IMR-90 (cell line): ENCODE measurements at regions not wholly inside any gene's neighbourhood (a gene's known extent, or its start where the extent isn't known, plus 50 kb on each side); places are given as distances from the start of the nearest gene placed in this dataset.

Experiments
- BHLHE40 ChIP-seq: fragments of 150-350 bp; IDR thresholded peaks from 2 replicates; pipeline ENCODE4 v1.6.1; 2016; ENCODE audit warnings: mild to moderate bottlenecking, low read depth, low read length
- CHD1 ChIP-seq: IDR thresholded peaks from 2 replicates; pipeline ENCODE4 v1.6.1; 2012; ENCODE audit warnings: low read depth, low read length, improper control_type of control experiment
- ELK1 ChIP-seq: fragments of 150-350 bp; IDR thresholded peaks from 2 replicates; pipeline ENCODE4 v1.6.1; 2016; ENCODE audit warnings: low read depth, mild to moderate bottlenecking, low read length, moderate library complexity, borderline replicate concordance
- FOS ChIP-seq: fragments of 150-350 bp; IDR thresholded peaks from 2 replicates; pipeline ENCODE4 v1.6.1; 2016; ENCODE audit warnings: low read depth, low read length
- MAFK ChIP-seq: IDR thresholded peaks from 2 replicates; pipeline ENCODE4 v1.6.1; 2012; ENCODE audit warnings: low read depth, low read length, improper control_type of control experiment
- MAZ ChIP-seq: IDR thresholded peaks from 2 replicates; pipeline ENCODE4 v1.6.1; 2012; ENCODE audit warnings: low read depth, mild to moderate bottlenecking, low read length, improper control_type of control experiment, moderate library complexity, borderline replicate concordance
- MXI1 ChIP-seq: IDR thresholded peaks from 2 replicates; pipeline ENCODE4 v1.6.1; 2012; ENCODE audit warnings: low read depth, mild to moderate bottlenecking, low read length, moderate library complexity, borderline replicate concordance
- POLR2A ChIP-seq: IDR thresholded peaks from 2 replicates; pipeline ENCODE4 v1.6.1; 2012; ENCODE audit warnings: mild to moderate bottlenecking, low read depth, low read length
- RAD21 ChIP-seq: IDR thresholded peaks from 2 replicates; pipeline ENCODE4 v1.6.1; 2012; ENCODE audit warnings: low read length, improper control_type of control experiment
- RCOR1 ChIP-seq: IDR thresholded peaks from 2 replicates; pipeline ENCODE4 v1.6.1; 2012; ENCODE audit warnings: mild to moderate bottlenecking, low read length, improper control_type of control experiment; ENCODE audit not compliant: insufficient replicate concordance
- RFX5 ChIP-seq: IDR thresholded peaks from 2 replicates; pipeline ENCODE4 v1.8.0; 2012; ENCODE audit warnings: low read depth, mild to moderate bottlenecking, low read length, moderate library complexity
- SMC3 ChIP-seq: fragments of 150-350 bp; IDR thresholded peaks from 2 replicates; pipeline ENCODE4 v1.6.1; 2016; ENCODE audit warnings: low read depth, mild to moderate bottlenecking, antibody characterized with exemption, low read length, moderate library complexity
- TF ChIP-seq, protein P1 (sequence below): conservative IDR thresholded peaks from 2 replicates; pipeline ENCODE4 v1.5.1; 2012; ENCODE audit warnings: mild to moderate bottlenecking, low read depth, low read length, improper control_type of control experiment

- TF ChIP-seq, protein P1, sequence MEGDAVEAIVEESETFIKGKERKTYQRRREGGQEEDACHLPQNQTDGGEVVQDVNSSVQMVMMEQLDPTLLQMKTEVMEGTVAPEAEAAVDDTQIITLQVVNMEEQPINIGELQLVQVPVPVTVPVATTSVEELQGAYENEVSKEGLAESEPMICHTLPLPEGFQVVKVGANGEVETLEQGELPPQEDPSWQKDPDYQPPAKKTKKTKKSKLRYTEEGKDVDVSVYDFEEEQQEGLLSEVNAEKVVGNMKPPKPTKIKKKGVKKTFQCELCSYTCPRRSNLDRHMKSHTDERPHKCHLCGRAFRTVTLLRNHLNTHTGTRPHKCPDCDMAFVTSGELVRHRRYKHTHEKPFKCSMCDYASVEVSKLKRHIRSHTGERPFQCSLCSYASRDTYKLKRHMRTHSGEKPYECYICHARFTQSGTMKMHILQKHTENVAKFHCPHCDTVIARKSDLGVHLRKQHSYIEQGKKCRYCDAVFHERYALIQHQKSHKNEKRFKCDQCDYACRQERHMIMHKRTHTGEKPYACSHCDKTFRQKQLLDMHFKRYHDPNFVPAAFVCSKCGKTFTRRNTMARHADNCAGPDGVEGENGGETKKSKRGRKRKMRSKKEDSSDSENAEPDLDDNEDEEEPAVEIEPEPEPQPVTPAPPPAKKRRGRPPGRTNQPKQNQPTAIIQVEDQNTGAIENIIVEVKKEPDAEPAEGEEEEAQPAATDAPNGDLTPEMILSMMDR: no peak
- no peak for TF ChIP-seq RAD21
- TF ChIP-seq ELK1: no peak
- TF ChIP-seq BHLHE40: no peak
- TF ChIP-seq MXI1: no peak
- no peak for TF ChIP-seq POLR2A
- no peak for TF ChIP-seq RCOR1
- no peak for TF ChIP-seq RFX5
- no peak for TF ChIP-seq MAFK
- TF ChIP-seq SMC3: no peak
- no peak for TF ChIP-seq CHD1
- TF ChIP-seq FOS: no peak
- TF ChIP-seq MAZ: no peak
These were observed 72.6 kb upstream of the GRAMD1B start for GRCh38 chr11:123357353-123357989.
